PC-9 (cell line): ENCODE measurements at regions not wholly inside any gene's neighbourhood (a gene's known extent, or its start where the extent isn't known, plus 50 kb on each side); places are given as distances from the start of the nearest gene placed in this dataset.

ENCODE experiments used
- EZH2 ChIP-seq: fragments of 200-600 bp; sonication (generic); IDR thresholded peaks from 2 replicates; pipeline ENCODE4 v1.8.0; 2017; ENCODE audit warnings: antibody characterized with exemption, low read depth
- TF ChIP-seq, protein P1 (sequence below): fragments of 200-600 bp; sonication (generic); conservative IDR thresholded peaks from 2 replicates; pipeline ENCODE4 v1.6.1; 2017; ENCODE audit warnings: mixed run types, antibody characterized with exemption, mild to moderate bottlenecking, moderate library complexity

DNA sequence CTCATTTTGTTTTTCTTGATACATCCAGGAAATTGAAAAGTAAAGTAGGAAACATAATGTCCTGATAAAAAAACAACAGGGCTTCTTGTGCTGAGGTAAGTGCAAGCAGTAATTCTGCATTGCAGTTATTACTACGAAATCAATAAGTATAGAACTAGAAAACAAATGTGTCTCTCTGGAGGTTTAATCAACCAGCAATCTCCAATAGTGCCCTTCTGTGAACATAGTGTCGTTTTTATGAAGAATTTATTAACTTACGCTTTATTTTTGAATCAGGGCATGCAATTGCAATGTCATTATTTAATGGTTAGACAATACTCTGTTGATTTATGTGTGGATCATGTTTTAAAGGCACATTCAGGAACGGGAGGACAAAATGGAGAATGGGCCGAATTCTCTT is 494.1 kb upstream of the NOVA1 start:
- TF ChIP-seq, protein P1, sequence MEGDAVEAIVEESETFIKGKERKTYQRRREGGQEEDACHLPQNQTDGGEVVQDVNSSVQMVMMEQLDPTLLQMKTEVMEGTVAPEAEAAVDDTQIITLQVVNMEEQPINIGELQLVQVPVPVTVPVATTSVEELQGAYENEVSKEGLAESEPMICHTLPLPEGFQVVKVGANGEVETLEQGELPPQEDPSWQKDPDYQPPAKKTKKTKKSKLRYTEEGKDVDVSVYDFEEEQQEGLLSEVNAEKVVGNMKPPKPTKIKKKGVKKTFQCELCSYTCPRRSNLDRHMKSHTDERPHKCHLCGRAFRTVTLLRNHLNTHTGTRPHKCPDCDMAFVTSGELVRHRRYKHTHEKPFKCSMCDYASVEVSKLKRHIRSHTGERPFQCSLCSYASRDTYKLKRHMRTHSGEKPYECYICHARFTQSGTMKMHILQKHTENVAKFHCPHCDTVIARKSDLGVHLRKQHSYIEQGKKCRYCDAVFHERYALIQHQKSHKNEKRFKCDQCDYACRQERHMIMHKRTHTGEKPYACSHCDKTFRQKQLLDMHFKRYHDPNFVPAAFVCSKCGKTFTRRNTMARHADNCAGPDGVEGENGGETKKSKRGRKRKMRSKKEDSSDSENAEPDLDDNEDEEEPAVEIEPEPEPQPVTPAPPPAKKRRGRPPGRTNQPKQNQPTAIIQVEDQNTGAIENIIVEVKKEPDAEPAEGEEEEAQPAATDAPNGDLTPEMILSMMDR, result no peak
- TF ChIP-seq EZH2, result no peak
